GM12892 (cell line): ENCODE measurements at regions not wholly inside any gene's neighbourhood (a gene's known extent, or its start where the extent isn't known, plus 50 kb on each side); places are given as distances from the start of the nearest gene placed in this dataset.

ENCODE experiments used
- DNase-seq: peaks from one replicate; pipeline ENCODE4 v3.0.0; 2011; ENCODE audit not compliant: insufficient read length
- FAIRE-seq: peaks from 2 replicates; lab custom pipeline; 2011; peaks lifted over from hg19 to GRCh38; lab: Jason Lieb, UNC
- POLR2A ChIP-seq: IDR thresholded peaks from 2 replicates; pipeline ENCODE4 v1.6.1; 2011; ENCODE audit warnings: low read depth, low read length, control low read depth
- POLR2AphosphoS5 ChIP-seq: IDR thresholded peaks from 2 replicates; pipeline ENCODE4 v1.6.1; 2011; ENCODE audit warnings: low read depth, low read length, control low read depth
- TAF1 ChIP-seq: IDR thresholded peaks from 2 replicates; pipeline ENCODE4 v1.6.1; 2011; ENCODE audit warnings: low read depth, mild to moderate bottlenecking, control low read depth, low read length, borderline replicate concordance

DNA sequence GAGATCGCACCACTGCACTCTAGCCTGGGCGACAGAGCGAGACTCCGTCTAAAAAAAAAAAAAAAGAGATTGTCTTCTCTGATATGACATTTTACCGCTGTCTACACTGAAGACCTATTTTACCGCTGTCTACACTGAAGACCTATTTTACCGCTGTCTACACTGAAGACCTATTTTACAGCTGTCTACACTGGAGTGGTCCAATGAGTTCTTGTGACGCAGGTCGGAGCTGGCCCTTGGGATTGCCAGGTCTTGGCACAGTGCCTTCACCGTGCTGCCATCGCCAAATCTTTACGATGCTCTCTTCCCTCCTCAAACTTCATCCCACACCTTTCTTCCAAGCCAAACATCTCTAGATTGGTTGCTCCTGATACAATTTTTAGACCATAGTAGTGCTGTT lies 183.1 kb upstream of the FAT1 start:
- FAIRE-seq (no peak), DNase-seq (no peak)
- no peak for TF ChIP-seq POLR2AphosphoS5
- no peak for TF ChIP-seq TAF1
- TF ChIP-seq POLR2A: no peak

DNA sequence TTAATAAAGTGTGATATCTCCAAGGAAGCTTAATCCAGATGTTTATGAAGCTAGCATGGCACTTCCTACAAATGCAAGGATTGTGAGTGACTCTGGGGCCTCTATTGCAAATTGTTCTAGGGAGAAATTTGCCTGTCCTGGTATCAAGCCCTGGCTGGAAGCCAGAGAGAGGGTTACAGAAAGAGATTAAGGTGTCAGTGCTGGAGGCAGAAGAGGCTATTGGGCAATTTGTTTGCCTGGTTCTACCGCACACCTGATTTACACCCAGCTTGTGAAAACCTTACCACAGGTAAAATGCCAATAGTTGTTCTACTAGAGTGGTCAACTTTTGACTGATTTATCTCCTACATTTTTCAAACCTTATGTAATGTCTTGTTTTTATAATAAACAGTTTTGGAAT lies 186.7 kb upstream of the FAT1 start:
- FAIRE-seq (no peak), DNase-seq (no peak)
- TF ChIP-seq POLR2A (no peak), POLR2AphosphoS5 (no peak), TAF1 (no peak)

DNA sequence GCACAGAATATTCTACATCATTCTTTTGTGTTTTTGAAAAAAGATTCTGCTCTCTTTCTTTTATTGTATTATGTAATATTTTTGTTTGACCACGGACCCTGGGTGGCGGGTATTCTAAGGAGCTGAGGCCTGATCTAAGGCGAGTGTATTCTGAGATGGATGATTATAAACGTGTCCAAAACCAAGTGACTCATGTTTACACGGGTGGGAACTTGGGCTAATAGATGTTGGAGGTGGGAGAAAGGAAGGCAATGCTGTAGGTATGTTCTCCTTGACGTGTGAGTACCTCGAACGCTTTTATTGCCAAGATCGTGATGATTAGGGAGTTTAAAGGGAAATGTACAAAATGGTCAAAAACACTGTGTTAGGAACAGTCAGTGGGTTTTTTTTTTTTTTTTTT lies 188.9 kb upstream of the FAT1 start:
- no peak for FAIRE-seq
- no peak for TF ChIP-seq POLR2AphosphoS5
- TF ChIP-seq POLR2A: no peak
- no peak for TF ChIP-seq TAF1
- DNase-seq: no peak

DNA sequence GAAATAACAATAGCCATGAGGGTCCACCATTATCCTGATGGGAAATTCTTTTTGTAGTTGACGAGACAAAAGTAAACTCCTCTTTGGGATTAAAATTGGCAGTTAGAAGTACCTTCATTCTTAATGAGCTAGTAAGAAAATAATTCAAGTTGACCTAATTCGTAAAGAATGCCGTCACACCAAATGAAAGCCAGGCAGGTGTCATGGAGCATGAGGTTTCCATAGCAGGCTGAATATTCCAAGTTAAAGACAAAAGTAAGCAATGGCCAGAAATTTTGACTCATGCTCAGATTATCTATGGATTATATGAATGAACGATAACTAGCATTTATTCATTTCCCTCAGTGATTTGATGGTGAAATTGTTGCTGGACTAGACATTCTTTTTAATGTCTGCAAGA lies 192.2 kb upstream of the FAT1 start:
- no peak for DNase-seq

DNA sequence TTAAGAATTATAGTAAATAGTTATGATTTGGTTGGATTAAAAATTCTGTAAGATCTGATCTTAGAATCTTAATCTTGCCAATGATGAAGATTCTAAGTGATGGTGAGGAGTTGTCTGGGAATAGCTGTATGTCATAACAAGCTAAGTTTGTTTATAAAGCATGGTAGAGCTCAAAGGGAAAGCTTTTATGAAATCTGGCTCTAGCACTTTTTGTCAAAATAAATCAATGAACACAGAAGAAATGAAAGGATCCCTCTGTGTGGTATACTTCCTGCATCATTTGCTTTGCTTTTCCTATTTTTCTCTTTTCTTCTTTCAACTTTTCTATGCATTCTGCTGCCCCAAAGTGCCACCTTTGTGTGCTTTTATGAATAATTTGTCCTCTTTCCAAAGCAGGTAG lies 193.5 kb upstream of the FAT1 start:
- TF ChIP-seq POLR2A (no peak), TAF1 (no peak), POLR2AphosphoS5 (no peak)
- DNase-seq: no peak
- FAIRE-seq: no peak

More for the DNA sequence above, 192.2 kb upstream of the FAT1 start:
- no peak for FAIRE-seq
- TF ChIP-seq POLR2A (no peak), TAF1 (no peak), POLR2AphosphoS5 (no peak)

DNA sequence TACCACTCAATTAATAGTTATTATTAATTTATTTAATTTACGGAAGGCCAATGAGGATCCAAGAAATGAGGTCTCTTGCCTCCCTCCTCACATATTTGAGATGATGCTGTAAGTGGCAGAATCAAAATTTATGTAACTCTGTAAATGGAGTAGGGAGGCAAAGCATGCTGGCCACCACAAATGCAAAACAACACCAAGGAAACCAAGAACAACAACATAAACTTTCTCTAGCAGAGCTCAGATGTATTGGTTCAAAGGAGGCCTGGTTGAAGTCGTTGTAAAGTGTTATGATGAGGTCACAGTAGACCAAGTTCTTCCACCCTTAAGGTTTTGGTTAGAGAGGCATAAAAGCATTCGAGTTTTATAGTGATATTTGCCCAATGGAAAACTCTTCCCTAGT lies 194.8 kb upstream of the FAT1 start:
- DNase-seq (no peak), FAIRE-seq (no peak)
- TF ChIP-seq POLR2AphosphoS5 (no peak), POLR2A (no peak), TAF1 (no peak)

DNA sequence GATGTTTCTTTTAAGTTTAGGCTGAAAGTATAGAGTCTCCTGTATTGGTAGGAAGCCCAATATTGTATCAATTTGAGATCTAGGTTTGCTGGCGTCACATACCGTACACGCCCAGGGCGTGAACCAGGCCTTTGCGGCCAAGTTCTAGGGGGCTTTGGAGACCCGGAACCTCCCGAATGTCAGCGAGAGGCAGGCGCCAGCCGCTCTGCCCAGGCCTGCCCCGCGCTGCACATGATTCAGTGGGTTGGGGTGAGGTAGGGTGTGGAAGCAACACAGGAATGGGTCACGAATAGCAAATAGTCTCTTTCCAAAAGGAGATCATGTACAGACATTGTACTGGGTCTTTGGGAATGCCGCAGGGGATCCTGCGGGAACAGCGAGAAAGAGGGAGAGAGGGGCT lies 195.7 kb upstream of the FAT1 start:
- no peak for FAIRE-seq
- DNase-seq: no peak
- TF ChIP-seq POLR2AphosphoS5 (no peak), POLR2A (no peak), TAF1 (no peak)

DNA sequence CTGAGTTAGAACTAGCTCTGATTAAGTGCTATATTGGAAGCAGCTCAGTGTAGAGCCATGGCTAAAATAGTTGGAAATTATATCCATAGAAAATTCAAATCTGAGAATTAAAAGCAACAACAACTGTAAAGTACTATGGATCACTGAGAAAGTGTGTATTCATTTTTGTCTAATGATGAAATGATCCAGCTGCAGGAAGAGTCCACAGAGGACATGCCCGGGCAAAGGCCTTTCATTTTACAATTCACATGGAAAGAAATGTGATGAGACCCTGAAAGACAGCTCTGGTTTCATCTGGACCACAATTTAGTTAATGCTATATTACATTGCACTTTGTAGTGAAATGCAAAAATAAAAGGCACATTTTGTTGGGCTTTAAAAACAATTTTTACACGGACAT lies 196.8 kb upstream of the FAT1 start:
- TF ChIP-seq POLR2A (no peak), POLR2AphosphoS5 (no peak), TAF1 (no peak)
- FAIRE-seq: no peak
- DNase-seq: no peak

DNA sequence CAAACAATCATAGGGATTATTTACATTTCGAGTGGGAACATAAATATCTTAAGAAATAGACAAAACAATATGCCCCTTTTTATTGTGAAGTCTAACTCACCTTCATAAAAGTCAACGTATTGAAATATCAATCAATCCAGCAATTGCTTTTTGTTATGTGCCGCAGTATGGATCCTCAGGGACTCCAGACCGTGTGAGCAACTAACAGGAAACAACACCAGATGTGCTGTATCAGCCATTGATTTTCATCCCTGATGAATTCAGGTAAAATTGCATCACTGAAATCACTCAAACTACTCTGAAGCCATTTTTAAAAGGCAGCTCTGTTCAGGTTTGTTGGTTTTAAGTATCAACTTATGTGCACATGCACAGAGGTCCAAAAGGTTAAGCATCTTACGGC lies 197.3 kb upstream of the FAT1 start:
- FAIRE-seq: no peak
- no peak for DNase-seq
- TF ChIP-seq POLR2A (no peak), POLR2AphosphoS5 (no peak), TAF1 (no peak)

DNA sequence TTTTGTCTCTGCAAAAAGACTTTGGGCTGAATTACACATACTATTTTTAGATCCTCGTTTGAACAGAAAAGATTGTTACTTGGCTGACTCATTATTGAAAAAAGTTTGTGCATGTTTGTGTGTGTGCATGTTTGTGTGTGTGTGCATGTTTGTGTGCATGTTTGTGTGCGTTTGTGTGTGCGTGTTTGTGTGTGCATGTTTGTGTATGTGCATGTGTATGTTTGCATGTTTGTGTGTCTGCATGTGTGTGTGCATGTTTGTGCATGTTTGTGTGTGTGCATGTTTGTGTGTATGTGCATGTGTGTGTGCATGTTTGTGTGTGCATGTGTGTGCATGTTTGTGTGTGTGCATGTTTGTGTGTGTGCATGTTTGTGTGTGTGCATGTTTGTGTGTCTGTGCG lies 201.1 kb upstream of the FAT1 start:
- FAIRE-seq (no peak), DNase-seq (no peak)
- TF ChIP-seq TAF1 (no peak), POLR2AphosphoS5 (no peak), POLR2A (no peak)

DNA sequence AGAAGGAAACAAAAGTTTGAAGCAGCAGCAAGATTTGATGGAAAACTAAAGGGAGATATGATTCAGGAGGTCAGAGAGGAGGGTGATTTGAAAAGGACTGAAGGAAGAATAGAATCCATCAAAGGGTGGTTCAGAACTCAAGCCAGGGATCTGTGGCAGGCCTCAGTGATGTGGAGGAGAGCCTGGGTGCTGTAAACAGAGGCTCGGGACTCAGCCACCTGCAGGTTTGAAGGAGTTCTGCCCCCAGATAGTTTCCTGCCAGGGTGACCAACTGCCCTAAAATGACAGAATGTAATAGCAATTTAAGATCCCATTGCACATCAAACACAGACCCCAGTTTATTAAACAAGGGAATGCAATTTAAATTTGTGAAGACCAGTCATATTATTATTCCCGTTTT lies 204.0 kb upstream of the FAT1 start:
- TF ChIP-seq POLR2AphosphoS5: no peak
- TF ChIP-seq POLR2A: no peak
- no peak for TF ChIP-seq TAF1
- DNase-seq (no peak), FAIRE-seq (no peak)

DNA sequence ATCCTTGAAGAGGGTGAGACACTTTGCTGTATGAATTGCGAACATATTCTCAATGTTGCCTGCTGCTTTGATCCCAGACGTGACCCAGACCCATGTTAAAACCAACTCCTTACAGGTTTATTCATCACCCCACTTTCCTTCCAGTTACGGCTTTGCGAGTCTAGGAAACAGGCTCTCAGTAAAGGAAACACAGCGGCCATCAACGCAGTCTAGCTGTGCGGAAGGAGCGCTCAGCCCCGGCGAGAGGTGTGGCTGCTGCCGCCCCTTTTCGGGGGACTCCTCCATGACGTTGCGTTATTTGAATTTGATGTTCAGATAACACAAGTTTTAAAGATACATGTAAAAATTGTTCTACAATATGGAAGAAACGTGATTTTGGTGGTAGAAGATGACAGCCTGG lies 206.4 kb upstream of the FAT1 start:
- FAIRE-seq (no peak), DNase-seq (no peak)
- TF ChIP-seq TAF1: no peak
- no peak for TF ChIP-seq POLR2AphosphoS5
- TF ChIP-seq POLR2A: no peak

DNA sequence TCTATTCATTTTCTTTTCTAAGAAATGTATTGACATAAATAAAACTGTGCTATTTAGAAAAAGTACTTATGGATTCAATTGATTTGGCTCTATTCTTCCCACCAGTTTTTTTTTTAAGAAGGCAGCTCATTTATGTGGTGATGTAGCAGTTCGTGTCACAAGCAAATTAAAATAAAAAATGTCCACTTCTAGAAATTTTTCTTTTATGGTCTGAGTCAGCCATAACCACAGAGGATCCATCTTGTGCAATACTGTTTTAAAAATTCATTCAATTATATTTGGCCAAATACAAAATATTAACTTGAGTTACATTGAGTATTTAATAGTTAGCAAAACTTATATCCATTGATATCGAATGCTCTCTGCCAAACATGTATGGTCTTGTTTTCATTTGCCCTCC lies 207.9 kb upstream of the FAT1 start:
- DNase-seq (no peak), FAIRE-seq (no peak)

DNA sequence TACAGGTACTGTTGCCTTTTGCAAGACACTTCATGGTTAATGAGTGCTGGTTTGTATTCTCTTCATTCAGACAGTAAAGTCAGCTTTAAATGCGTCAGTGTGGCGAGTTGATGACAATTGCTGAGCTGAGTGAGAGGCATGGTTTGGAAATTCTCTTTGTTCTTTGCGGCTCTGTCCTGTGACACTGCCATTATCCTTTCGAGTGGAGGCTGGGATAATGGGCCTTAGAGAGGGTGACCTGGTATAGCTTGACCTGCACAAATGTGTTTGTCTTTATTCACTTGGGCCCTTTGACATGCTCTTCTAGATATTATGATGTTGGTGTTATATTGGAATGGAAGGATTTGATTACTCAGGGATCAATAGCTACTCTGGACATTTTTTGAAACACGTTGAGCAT lies 208.5 kb upstream of the FAT1 start:
- DNase-seq (no peak), FAIRE-seq (no peak)
- no peak for TF ChIP-seq POLR2AphosphoS5
- no peak for TF ChIP-seq TAF1
- TF ChIP-seq POLR2A: no peak

More for the DNA sequence above, 207.9 kb upstream of the FAT1 start:
- TF ChIP-seq TAF1: no peak
- no peak for TF ChIP-seq POLR2AphosphoS5
- no peak for TF ChIP-seq POLR2A
